Naive thymus-derived CD4-positive, alpha-beta T cell (primary cell): ENCODE measurements at regions not wholly inside any gene's neighbourhood (a gene's known extent, or its start where the extent isn't known, plus 50 kb on each side); places are given as distances from the start of the nearest gene placed in this dataset.

ENCODE experiments used
- ATAC-seq: fragments of 150-1000 bp; cut with Tn5 transposase; 2 replicates; pipeline ENCODE4 v1.10.0; 2021; ENCODE audit warnings: mild to moderate bottlenecking, moderate library complexity
- CTCF ChIA-PET: fragments of 350-600 bp; sonication (Branson Sonifier 250); formaldehyde crosslinking; loops from one replicate; lab custom pipeline; 2021; ENCODE audit warnings: antibody characterized with exemption; lab: Charles Lee
- POLR2A ChIA-PET: fragments of 350-600 bp; sonication (Branson Sonifier 250); formaldehyde crosslinking; loops from one replicate; lab custom pipeline; 2021; ENCODE audit warnings: antibody characterized with exemption, inconsistent platforms; lab: Charles Lee
- DNase-seq, 9 donors: peaks; one replicate each; pipeline versions ENCODE4 v3.0.0 to v3.0.0-alpha.2; 2020 to 2022; ENCODE audit warnings: mixed read lengths in 1 of 9
- H3K27ac ChIP-seq: one replicate; pipeline ENCODE4 v1.7.0; 2013; ENCODE audit warnings: mild to moderate bottlenecking, low read depth, low read length, moderate library complexity
- H3K27me3 ChIP-seq, 2 donors: one replicate each; pipeline ENCODE4 v1.7.0; 2013; ENCODE audit warnings: low read length in 2 of 2, mild to moderate bottlenecking in 2 of 2, moderate library complexity in 2 of 2; ENCODE audit not compliant: control insufficient read depth in 2 of 2, insufficient read depth in 2 of 2
- H3K36me3 ChIP-seq, 3 experiments: 1 replicate in 2 of 3; 2 replicates in 1 of 3; pipeline ENCODE4 v1.7.0; 2013; ENCODE audit warnings: low read length in 3 of 3, mild to moderate bottlenecking in 3 of 3, moderate library complexity in 1 of 3; ENCODE audit not compliant: insufficient read depth in 3 of 3, control insufficient read depth in 2 of 3
- H3K4me1 ChIP-seq, 2 donors: one replicate each; pipeline ENCODE4 v1.7.0; 2013; ENCODE audit warnings: low read length in 2 of 2, mild to moderate bottlenecking in 2 of 2, moderate library complexity in 1 of 2; ENCODE audit not compliant: control insufficient read depth in 2 of 2, insufficient read depth in 2 of 2
- H3K4me3 ChIP-seq: 2 replicates; pipeline ENCODE4 v1.7.0; 2013; ENCODE audit warnings: mild to moderate bottlenecking, low read length
- H3K9me3 ChIP-seq, 3 experiments: 1 replicate in 2 of 3; 2 replicates in 1 of 3; pipeline ENCODE4 v1.7.0; 2013; ENCODE audit warnings: low read length in 3 of 3; ENCODE audit not compliant: control insufficient read depth in 2 of 3
- H3K27ac Mint-ChIP-seq, 9 donors: one replicate each; pipeline ENCODE4 v1.8.0; 2020 to 2022; ENCODE audit warnings: mixed read lengths in 9 of 9, mild to moderate bottlenecking in 8 of 9, moderate library complexity in 5 of 9, inconsistent platforms in 2 of 9
- H3K27me3 Mint-ChIP-seq, 5 donors: one replicate each; pipeline ENCODE4 v1.8.0; 2021 to 2022; ENCODE audit warnings: mixed read lengths in 5 of 5, mild to moderate bottlenecking in 1 of 5
- H3K36me3 Mint-ChIP-seq, 5 donors: one replicate each; pipeline ENCODE4 v1.8.0; 2020 to 2022; ENCODE audit warnings: mixed read lengths in 5 of 5, mild to moderate bottlenecking in 3 of 5, inconsistent platforms in 1 of 5
- H3K4me1 Mint-ChIP-seq, 7 donors: one replicate each; pipeline ENCODE4 v1.8.0; 2020 to 2022; ENCODE audit warnings: mixed read lengths in 7 of 7, mild to moderate bottlenecking in 3 of 7, inconsistent platforms in 1 of 7
- H3K4me3 Mint-ChIP-seq, 10 donors: one replicate each; pipeline ENCODE4 v1.8.0; 2020 to 2022; ENCODE audit warnings: mild to moderate bottlenecking in 10 of 10, mixed read lengths in 10 of 10, moderate library complexity in 6 of 10, inconsistent platforms in 2 of 10
- H3K9me3 Mint-ChIP-seq, 11 donors: one replicate each; pipeline ENCODE4 v1.8.0; 2020 to 2022; ENCODE audit warnings: mixed read lengths in 11 of 11, mild to moderate bottlenecking in 4 of 11, inconsistent platforms in 1 of 11, moderate library complexity in 1 of 11
- intact Hi-C, 2 donors: fragments of 100-400 bp; cut with micrococcal nuclease; formaldehyde crosslinking; loops; one replicate each; pipeline ENCODE4 v1.15.1; 2023

DNA sequence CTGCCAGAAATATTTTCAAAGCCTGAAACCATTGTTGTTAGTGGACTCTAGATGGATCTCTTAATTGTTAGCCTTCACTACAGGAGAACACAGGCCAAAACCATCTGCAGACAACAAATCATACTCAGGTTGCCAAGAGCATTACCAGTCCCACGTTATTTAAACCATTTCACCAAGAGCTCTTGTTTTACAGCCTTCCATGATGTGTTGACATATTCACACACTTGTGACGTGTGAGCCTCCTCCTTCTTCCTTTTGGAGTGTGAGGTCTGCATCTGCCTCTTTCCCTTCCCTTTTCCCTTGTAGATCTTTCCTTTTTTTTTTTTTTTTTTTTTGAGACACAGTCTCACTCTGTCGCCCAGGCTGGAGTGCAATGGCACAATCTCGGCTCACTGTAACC is 279.0 kb downstream of the AUH start:
- intact Hi-C loops, result no loop called here
- Mint-ChIP-seq H3K4me3 (no peak overlapping the region), H3K4me1 (peaks cover 0 to 29% (median 0%) of the 10 kb centered on the region in 7 donors), H3K9me3 (peaks cover 0 to 7% (median 0%) of the 10 kb centered on the region in 11 donors), H3K27me3 (no peaks in the 10 kb centered on the region), H3K27ac (no peak overlapping the region), H3K36me3 (peaks cover 0 to 45% (median 0%) of the 10 kb centered on the region in 5 donors)
- no peak for DNase-seq
- POLR2A ChIA-PET, result no interaction called here
- Histone ChIP-seq H3K4me3 (no peak overlapping the region), H3K4me1 (no peaks in the 10 kb centered on the region), H3K27ac (no peak overlapping the region), H3K36me3 (no peaks in the 10 kb centered on the region), H3K27me3 (no peaks in the 10 kb centered on the region), H3K9me3 (no peaks in the 10 kb centered on the region)
- ATAC-seq, result no peak
- CTCF ChIA-PET, result no interaction called here

DNA sequence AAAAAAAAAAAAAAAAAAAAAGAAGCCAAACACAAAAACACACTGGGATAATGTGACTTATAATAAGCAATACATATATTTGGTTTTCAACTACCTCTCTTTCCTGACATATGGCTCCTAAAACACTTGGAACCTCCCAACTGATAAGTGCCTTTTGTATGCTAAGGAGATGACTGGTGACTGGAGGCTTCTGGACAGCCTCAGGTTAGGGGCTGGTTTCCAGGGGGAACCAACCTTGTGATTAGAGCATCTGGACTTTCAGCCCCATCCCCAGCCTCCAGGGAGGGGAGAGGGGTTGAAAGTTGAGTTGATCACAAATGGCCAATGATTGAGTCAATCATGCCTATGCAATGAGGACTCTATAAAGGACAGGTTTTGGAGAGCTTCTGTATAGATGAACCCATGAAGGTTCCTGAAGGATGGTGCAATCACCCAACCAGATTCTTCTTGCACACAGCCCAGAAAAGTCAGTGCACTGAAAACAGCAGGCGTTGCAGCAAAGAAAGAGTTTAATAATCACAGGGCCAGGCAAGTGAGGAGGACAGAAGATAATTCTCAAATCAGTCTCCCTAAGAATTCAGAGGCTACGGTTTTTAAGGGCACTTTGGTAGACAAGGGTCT is 276.7 kb downstream of the AUH start:
- H3K4me1 Mint-ChIP-seq, result peaks cover 0 to 32% (median 0%) of the 10 kb centered on the region in 7 donors
- intact Hi-C loops, result no loop called here
- H3K4me3 Mint-ChIP-seq, result no peak overlapping the region
- ATAC-seq (no peak), DNase-seq (no peak)
- Histone ChIP-seq H3K4me3 (no peak overlapping the region), H3K36me3 (no peaks in the 10 kb centered on the region), H3K9me3 (no peaks in the 10 kb centered on the region), H3K4me1 (no peaks in the 10 kb centered on the region), H3K27ac (no peak overlapping the region), H3K27me3 (no peaks in the 10 kb centered on the region)
- ChIA-PET POLR2A (no interaction called here), CTCF (no interaction called here)
- peaks cover 0 to 4% (median 0%) of the 10 kb centered on the region in 5 donors for H3K27me3 Mint-ChIP-seq
- no peak overlapping the region for H3K27ac Mint-ChIP-seq
- peaks cover 0 to 41% (median 0%) of the 10 kb centered on the region in 5 donors for H3K36me3 Mint-ChIP-seq
- peaks cover 0 to 7% (median 0%) of the 10 kb centered on the region in 11 donors for H3K9me3 Mint-ChIP-seq

DNA sequence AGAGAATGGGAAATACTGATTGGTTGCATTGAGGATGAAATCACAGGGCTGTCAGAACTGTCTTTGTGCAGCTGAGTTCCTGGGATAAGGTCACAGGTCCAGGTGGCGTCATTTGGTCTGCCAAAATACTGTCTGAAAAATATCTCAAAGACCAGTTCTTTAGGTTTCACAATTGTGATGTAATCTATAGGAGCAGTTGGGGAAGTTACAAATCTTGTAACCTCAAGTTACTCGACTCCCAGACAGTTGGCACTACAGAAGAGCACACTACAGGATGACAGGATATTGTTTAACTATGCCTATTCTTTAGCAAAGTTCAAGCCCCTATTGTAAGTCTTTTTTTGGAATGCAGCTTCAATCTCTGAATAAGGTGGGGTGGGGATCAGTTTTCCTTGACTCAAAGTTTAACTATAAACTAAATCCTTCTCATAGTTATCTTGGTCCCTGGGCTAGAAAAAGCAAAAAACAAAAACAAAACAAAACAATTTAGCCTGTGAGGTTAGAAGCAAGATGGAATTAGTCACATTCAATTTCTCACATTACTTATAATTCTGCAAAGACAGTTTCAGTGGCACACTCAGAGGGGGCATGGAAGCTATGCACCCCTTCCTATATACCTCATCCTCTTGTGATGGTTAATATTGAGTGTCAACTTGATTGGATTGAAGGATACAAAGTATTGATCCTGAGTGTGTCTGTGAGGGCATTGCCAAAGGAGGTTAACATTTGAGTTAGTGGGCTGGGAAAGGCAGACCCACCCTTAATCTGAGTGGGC is 276.0 kb downstream of the AUH start:
- Mint-ChIP-seq H3K27me3 (peaks cover 0 to 4% (median 0%) of the 10 kb centered on the region in 5 donors), H3K4me3 (no peak overlapping the region), H3K27ac (peak overlapping the region in 1 of 9 donors; percentile 7), H3K4me1 (peaks cover 0 to 39% (median 0%) of the 10 kb centered on the region in 7 donors), H3K36me3 (peaks cover 0 to 37% (median 0%) of the 10 kb centered on the region in 5 donors), H3K9me3 (peaks cover 0 to 7% (median 0%) of the 10 kb centered on the region in 11 donors)
- CTCF ChIA-PET, result no interaction called here
- intact Hi-C loops, result no loop called here
- Histone ChIP-seq H3K4me1 (no peaks in the 10 kb centered on the region), H3K36me3 (no peaks in the 10 kb centered on the region), H3K9me3 (no peaks in the 10 kb centered on the region), H3K27me3 (no peaks in the 10 kb centered on the region), H3K4me3 (no peak overlapping the region), H3K27ac (no peak overlapping the region)
- peak; percentile 61 for ATAC-seq
- no peak for DNase-seq
- POLR2A ChIA-PET, result no interaction called here

DNA sequence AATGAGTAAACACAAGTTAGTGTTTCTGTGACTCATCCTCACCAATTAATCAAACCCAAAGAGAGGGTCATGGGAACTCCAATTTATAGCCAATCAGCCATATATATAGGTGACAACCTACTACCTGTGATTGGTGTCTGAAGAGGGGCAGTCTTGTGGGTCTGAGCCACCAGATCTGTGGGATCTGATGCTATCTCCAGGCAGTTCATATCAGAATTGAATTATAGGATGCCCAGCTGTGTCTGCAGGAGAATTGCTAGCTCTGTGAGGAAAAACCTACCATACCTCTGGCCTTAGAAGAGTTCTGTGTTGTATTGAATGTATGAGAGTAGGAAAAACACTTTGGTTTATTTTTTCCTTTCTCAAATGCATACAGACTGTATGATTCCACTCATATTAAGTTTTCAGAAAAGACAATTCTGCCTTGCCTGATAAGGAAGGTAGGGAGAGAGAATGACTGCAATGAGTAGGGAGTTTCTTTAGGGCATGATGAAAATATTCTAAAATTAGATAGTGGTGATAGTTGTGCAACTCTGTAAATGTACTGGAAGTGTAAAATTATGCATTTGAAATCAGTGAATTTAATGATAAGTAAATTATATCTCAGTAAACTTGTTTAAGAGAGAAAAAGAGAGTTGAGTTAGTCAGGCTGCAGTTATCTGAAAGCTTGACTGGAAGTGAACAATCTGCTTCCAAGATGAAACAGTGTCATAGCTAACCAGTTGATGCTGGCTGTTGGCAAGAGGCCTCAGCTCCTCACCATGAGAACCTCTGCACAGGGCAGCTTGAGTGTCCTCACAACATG is 274.9 kb downstream of the AUH start:
- ATAC-seq, result no peak
- Histone ChIP-seq H3K27me3 (no peaks in the 10 kb centered on the region), H3K27ac (no peak overlapping the region), H3K4me3 (no peak overlapping the region), H3K9me3 (no peaks in the 10 kb centered on the region), H3K4me1 (no peaks in the 10 kb centered on the region), H3K36me3 (no peaks in the 10 kb centered on the region)
- Mint-ChIP-seq H3K27ac (no peak overlapping the region), H3K27me3 (peaks cover 0 to 4% (median 0%) of the 10 kb centered on the region in 5 donors), H3K4me3 (no peak overlapping the region), H3K9me3 (peaks cover 0 to 7% (median 0%) of the 10 kb centered on the region in 11 donors), H3K4me1 (peaks cover 0 to 41% (median 0%) of the 10 kb centered on the region in 7 donors), H3K36me3 (peaks cover 0 to 34% (median 0%) of the 10 kb centered on the region in 5 donors)
- DNase-seq, result no peak
- ChIA-PET CTCF (no interaction called here), POLR2A (no interaction called here)
- intact Hi-C loops, result no loop called here

DNA sequence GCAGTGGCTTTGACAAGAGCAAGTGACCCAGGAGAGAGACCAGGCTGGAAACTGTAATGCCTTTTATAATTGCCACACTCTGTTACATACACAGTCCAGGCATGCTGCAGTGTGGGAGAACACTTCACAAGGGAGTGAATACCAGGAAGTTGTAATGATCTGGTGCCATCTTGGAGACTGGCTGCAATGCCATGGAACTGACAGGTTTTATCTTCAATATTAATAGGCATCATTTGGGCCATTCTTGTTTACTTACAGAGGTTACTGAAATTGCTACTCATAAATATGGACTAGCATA is 274.3 kb downstream of the AUH start:
- peaks cover 0 to 7% (median 0%) of the 10 kb centered on the region in 11 donors for H3K9me3 Mint-ChIP-seq
- no peaks in the 10 kb centered on the region for H3K36me3 ChIP-seq
- DNase-seq, result no peak
- no peaks in the 10 kb centered on the region for H3K9me3 ChIP-seq
- no peak overlapping the region for H3K4me3 ChIP-seq
- peaks cover 0 to 35% (median 0%) of the 10 kb centered on the region in 5 donors for H3K36me3 Mint-ChIP-seq
- intact Hi-C loops, result no loop called here
- peaks cover 0 to 42% (median 0%) of the 10 kb centered on the region in 7 donors for H3K4me1 Mint-ChIP-seq
- peaks cover 0 to 4% (median 0%) of the 10 kb centered on the region in 5 donors for H3K27me3 Mint-ChIP-seq
- CTCF ChIA-PET, result no interaction called here
- no peaks in the 10 kb centered on the region for H3K27me3 ChIP-seq
- POLR2A ChIA-PET, result no interaction called here
- no peaks in the 10 kb centered on the region for H3K4me1 ChIP-seq
- peak; percentile 32 for ATAC-seq
- no peak overlapping the region for H3K27ac Mint-ChIP-seq
- no peak overlapping the region for H3K27ac ChIP-seq
- H3K4me3 Mint-ChIP-seq, result no peak overlapping the region

DNA sequence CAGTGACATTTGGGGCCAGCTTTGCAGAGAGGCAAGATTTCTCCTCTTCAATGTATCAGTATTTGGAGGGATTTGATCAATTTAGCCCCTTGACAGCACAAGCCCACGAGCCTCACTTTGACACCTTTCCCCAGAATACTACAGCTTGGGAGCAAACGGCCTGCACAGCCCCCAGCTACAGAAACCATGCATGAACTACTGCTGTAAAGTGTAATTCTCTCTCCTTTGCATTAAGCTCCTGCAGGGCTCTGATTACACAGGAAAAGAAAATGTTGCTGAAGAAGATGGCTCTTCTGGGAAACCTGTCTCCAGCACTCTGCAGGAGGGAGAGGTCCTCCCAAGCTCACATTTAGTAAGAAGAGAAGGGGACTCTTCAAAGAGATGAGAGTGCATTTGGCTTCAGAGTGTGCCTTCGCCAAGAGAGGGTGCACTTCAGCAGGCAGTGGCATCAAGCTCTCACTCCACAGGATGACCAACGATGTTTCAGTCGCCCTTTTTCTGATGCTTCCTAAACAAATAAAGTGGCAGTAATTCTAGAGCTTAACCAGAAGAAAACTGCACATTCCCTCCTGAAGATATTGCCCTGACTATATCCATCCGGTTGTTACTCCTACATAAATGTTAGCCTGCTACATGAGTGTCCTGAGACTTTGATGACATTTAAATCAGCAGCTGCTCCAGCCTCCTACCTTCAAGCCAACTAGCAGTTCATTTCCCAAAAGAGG is 272.2 kb downstream of the AUH start:
- DNase-seq (no peak), ATAC-seq (no peak)
- Mint-ChIP-seq H3K27me3 (peaks cover 0 to 4% (median 0%) of the 10 kb centered on the region in 5 donors), H3K9me3 (peaks cover 6 to 19% (median 9%) of the 10 kb centered on the region in 11 donors), H3K36me3 (peaks cover 0 to 53% (median 7%) of the 10 kb centered on the region in 5 donors), H3K4me3 (peak overlapping the region in 1 of 10 donors; percentile 15), H3K4me1 (peaks cover 0 to 53% (median 0%) of the 10 kb centered on the region in 7 donors), H3K27ac (peak overlapping the region in 2 of 9 donors; percentile 21 to 28)
- no peaks in the 10 kb centered on the region for H3K36me3 ChIP-seq
- peaks cover 0 to 3% (median 0%) of the 10 kb centered on the region in 3 experiments for H3K9me3 ChIP-seq
- CTCF ChIA-PET, result no interaction called here
- H3K4me3 ChIP-seq, result no peak overlapping the region
- intact Hi-C loops, result loop anchor here (2.0 kb wide), 2 partner anchors 163 to 335 kb away; no protein-coding TSS in a partner anchor
- H3K27ac ChIP-seq, result no peak overlapping the region
- POLR2A ChIA-PET, result no interaction called here
- no peaks in the 10 kb centered on the region for H3K27me3 ChIP-seq
- H3K4me1 ChIP-seq, result no peaks in the 10 kb centered on the region
